OCI-LY1 (cell line): ENCODE measurements at regions not wholly inside any gene's neighbourhood (a gene's known extent, or its start where the extent isn't known, plus 50 kb on each side); places are given as distances from the start of the nearest gene placed in this dataset.

Source experiments
- H2AFZ ChIP-seq: fragments of 200-600 bp; sonication (generic), shearing (Covaris generic); 2 replicates; pipeline ENCODE4 v1.6.0; 2014; ENCODE audit warnings: antibody characterized with exemption, mild to moderate bottlenecking, low read length
- H3F3A ChIP-seq: fragments of 200-600 bp; sonication (generic), shearing (Covaris generic); 2 replicates; pipeline ENCODE4 v1.6.0; 2014; ENCODE audit warnings: mild to moderate bottlenecking, antibody characterized with exemption, low read length, moderate library complexity; ENCODE audit not compliant: insufficient read depth
- H3K27ac ChIP-seq: fragments of 200-600 bp; sonication (generic); 2 replicates; pipeline ENCODE4 v1.5.1; 2014; ENCODE audit warnings: low read length, mixed run types, mild to moderate bottlenecking, low read depth; ENCODE audit not compliant: poor library complexity, severe bottlenecking
- H3K27me3 ChIP-seq: fragments of 200-600 bp; sonication (generic); 2 replicates; pipeline ENCODE4 v1.6.0; 2014; ENCODE audit warnings: antibody characterized with exemption, mild to moderate bottlenecking, low read length, moderate library complexity; ENCODE audit not compliant: insufficient read depth
- H3K36me3 ChIP-seq: fragments of 200-600 bp; sonication (generic); 2 replicates; pipeline ENCODE4 v1.6.1; 2014; ENCODE audit warnings: mild to moderate bottlenecking, antibody characterized with exemption, low read length, moderate library complexity, mixed read lengths; ENCODE audit not compliant: insufficient read depth
- H3K4me1 ChIP-seq: fragments of 200-600 bp; sonication (generic); 2 replicates; pipeline ENCODE4 v1.5.1; 2014; ENCODE audit warnings: mild to moderate bottlenecking, low read length, moderate library complexity; ENCODE audit not compliant: insufficient read depth, severe bottlenecking
- H3K4me2 ChIP-seq: fragments of 200-600 bp; sonication (generic), shearing (Covaris generic); 2 replicates; pipeline ENCODE4 v1.6.1; 2014; ENCODE audit warnings: low read length
- H3K4me3 ChIP-seq: fragments of 200-600 bp; sonication (generic); 2 replicates; pipeline ENCODE4 v1.5.1; 2014; ENCODE audit warnings: low read length, low read depth, mild to moderate bottlenecking, mixed read lengths; ENCODE audit not compliant: poor library complexity, severe bottlenecking
- H3K79me2 ChIP-seq: fragments of 200-600 bp; shearing (Covaris generic); 2 replicates; pipeline ENCODE4 v1.6.1; 2016; ENCODE audit warnings: mixed run types, low read length, mixed read lengths; ENCODE audit not compliant: insufficient read depth
- H3K9ac ChIP-seq: fragments of 200-600 bp; sonication (generic), shearing (Covaris generic); 2 replicates; pipeline ENCODE4 v1.6.1; 2014; ENCODE audit warnings: mild to moderate bottlenecking, low read length, mixed read lengths
- H3K9me2 ChIP-seq: fragments of 200-600 bp; sonication (generic), shearing (Covaris generic); 2 replicates; pipeline ENCODE4 v1.6.1; 2014; ENCODE audit warnings: low read depth, mild to moderate bottlenecking, low read length, mixed read lengths
- H3K9me3 ChIP-seq: fragments of 200-600 bp; shearing (Covaris generic); 2 replicates; pipeline ENCODE4 v1.6.1; 2014; ENCODE audit warnings: low read length, mixed read lengths
- H4K20me1 ChIP-seq: fragments of 200-600 bp; sonication (generic), shearing (Covaris generic); 2 replicates; pipeline ENCODE4 v1.6.0; 2016; ENCODE audit warnings: mild to moderate bottlenecking, low read length; ENCODE audit not compliant: insufficient read depth
- CTCF ChIP-seq: fragments of 200-600 bp; sonication (generic), shearing (Covaris generic); IDR thresholded peaks from 2 replicates; pipeline ENCODE4 v1.5.1; 2017; ENCODE audit warnings: mild to moderate bottlenecking, antibody characterized with exemption, low read length, moderate library complexity, mixed read lengths
- EZH2 ChIP-seq: fragments of 200-600 bp; sonication (generic), shearing (Covaris generic); IDR thresholded peaks from 2 replicates; pipeline ENCODE4 v1.8.0; 2017; ENCODE audit warnings: borderline replicate concordance, mixed run types, mild to moderate bottlenecking, antibody characterized with exemption, low read length, moderate library complexity, mixed read lengths

GRCh38 chr5:36452424-36453006 lies 150.8 kb upstream of the RANBP3L start:
- H3K27ac ChIP-seq = no peak overlapping the region
- H3K9me2 ChIP-seq = no peaks in the 10 kb centered on the region
- H3K27me3 ChIP-seq = no peaks in the 10 kb centered on the region
- no peaks in the 10 kb centered on the region for H3K4me1 ChIP-seq
- no peaks in the 10 kb centered on the region for H3K36me3 ChIP-seq
- no peaks in the 10 kb centered on the region for H3F3A ChIP-seq
- TF ChIP-seq EZH2 = no peak
- TF ChIP-seq CTCF = no peak
- H3K4me2 ChIP-seq = no peak overlapping the region
- H3K4me3 ChIP-seq = no peak overlapping the region
- no peaks in the 10 kb centered on the region for H3K9me3 ChIP-seq
- no peaks in the 10 kb centered on the region for H3K79me2 ChIP-seq
- H3K9ac ChIP-seq = no peak overlapping the region
- H2AFZ ChIP-seq = no peak overlapping the region
- no peaks in the 10 kb centered on the region for H4K20me1 ChIP-seq

GRCh38 chr5:36457511-36458270 lies 148.7 kb upstream of the SLC1A3 start:
- Histone ChIP-seq H3K79me2 (no peaks in the 10 kb centered on the region), H3K4me1 (no peaks in the 10 kb centered on the region), H3F3A (no peaks in the 10 kb centered on the region), H3K9me3 (no peaks in the 10 kb centered on the region), H2AFZ (no peak overlapping the region), H4K20me1 (no peaks in the 10 kb centered on the region), H3K9me2 (no peaks in the 10 kb centered on the region), H3K4me3 (no peak overlapping the region), H3K4me2 (no peak overlapping the region), H3K9ac (no peak overlapping the region), H3K27ac (no peak overlapping the region), H3K27me3 (no peaks in the 10 kb centered on the region), H3K36me3 (no peaks in the 10 kb centered on the region)
- TF ChIP-seq CTCF (no peak), EZH2 (no peak)

- H2AFZ ChIP-seq = no peak overlapping the region
Measured at GRCh38 chr5:36458746-36459145, 147.7 kb upstream of the SLC1A3 start.

More at GRCh38 chr5:36458746-36459145, 147.7 kb upstream of the SLC1A3 start:
- Histone ChIP-seq H3F3A (no peaks in the 10 kb centered on the region), H3K27me3 (no peaks in the 10 kb centered on the region), H3K9ac (no peak overlapping the region), H3K36me3 (no peaks in the 10 kb centered on the region), H3K9me3 (no peaks in the 10 kb centered on the region), H3K4me3 (no peak overlapping the region), H3K4me2 (no peak overlapping the region), H3K79me2 (no peaks in the 10 kb centered on the region), H4K20me1 (no peaks in the 10 kb centered on the region), H3K27ac (no peak overlapping the region), H3K9me2 (no peaks in the 10 kb centered on the region), H3K4me1 (no peaks in the 10 kb centered on the region)
- TF ChIP-seq EZH2 = no peak
- TF ChIP-seq CTCF = no peak
